ENCODE measurements at regions not wholly inside any gene's neighbourhood (a gene's known extent, or its start where the extent isn't known, plus 50 kb on each side); places are given as distances from the start of the nearest gene placed in this dataset.

DNA sequence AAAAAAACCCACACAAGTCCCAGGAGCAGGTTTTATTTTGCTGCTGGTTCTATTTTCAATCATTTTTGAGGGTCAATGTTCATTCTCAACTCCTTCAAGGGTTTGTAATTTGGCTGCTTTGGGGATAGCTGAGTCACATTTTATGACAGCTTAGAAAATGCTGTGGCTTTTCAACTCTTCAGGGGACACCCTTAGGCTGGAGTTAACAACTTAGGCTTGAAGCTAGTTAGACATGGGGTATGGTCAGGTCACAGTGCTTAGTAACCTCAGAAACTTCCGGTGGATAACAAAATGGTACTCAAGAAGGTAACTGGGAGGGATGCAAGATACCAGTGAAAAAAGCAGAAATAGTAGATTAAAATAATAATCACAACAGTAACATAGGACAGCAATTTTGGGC lies 308.8 kb downstream of the HHIPL2 start:
- TF ChIP-seq, protein P1, sequence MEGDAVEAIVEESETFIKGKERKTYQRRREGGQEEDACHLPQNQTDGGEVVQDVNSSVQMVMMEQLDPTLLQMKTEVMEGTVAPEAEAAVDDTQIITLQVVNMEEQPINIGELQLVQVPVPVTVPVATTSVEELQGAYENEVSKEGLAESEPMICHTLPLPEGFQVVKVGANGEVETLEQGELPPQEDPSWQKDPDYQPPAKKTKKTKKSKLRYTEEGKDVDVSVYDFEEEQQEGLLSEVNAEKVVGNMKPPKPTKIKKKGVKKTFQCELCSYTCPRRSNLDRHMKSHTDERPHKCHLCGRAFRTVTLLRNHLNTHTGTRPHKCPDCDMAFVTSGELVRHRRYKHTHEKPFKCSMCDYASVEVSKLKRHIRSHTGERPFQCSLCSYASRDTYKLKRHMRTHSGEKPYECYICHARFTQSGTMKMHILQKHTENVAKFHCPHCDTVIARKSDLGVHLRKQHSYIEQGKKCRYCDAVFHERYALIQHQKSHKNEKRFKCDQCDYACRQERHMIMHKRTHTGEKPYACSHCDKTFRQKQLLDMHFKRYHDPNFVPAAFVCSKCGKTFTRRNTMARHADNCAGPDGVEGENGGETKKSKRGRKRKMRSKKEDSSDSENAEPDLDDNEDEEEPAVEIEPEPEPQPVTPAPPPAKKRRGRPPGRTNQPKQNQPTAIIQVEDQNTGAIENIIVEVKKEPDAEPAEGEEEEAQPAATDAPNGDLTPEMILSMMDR (IDR thresholded peaks at IDR 0.05), result no peak
- no peak overlapping the region for H3K27ac ChIP-seq
- no peaks in the 10 kb centered on the region for H3K4me1 ChIP-seq
- WGBS, 2 donors, result 94 to 96% methylated on average over 1 of the region's 1 CpG
- intact Hi-C loops (cut with DNase I), result no loop called here
- H3K4me3 ChIP-seq, result no peak overlapping the region
- no peaks in the 10 kb centered on the region for H3K9me3 ChIP-seq
- no peak for FAIRE-seq
- H3K36me3 ChIP-seq, result no peaks in the 10 kb centered on the region
- no peaks in the 10 kb centered on the region for H3K27me3 ChIP-seq
- no peak for ATAC-seq
- DNase-seq, result no peak

DNA sequence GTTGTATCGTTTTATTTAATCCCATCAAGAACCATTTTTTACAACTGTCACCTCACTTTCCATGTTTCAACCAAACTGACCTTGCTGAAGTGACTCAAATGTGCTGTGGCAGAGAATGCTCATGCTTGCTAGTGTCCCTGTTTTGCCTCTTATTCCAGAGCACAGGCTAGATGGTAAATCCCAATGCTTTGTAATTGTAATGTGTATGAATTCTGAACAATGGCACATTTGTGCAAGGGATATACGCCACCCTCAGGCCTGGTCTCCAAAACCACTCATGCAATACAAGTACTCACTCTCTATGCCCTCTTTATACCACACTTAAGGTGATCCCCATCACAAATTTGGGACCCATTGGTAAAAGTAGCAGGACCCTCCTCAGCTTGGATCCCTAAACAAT lies 313.6 kb downstream of the HHIPL2 start:
- Histone ChIP-seq H3K4me1 (no peaks in the 10 kb centered on the region), H3K4me3 (no peak overlapping the region), H3K9me3 (no peaks in the 10 kb centered on the region), H3K27me3 (no peaks in the 10 kb centered on the region), H3K27ac (no peak overlapping the region), H3K36me3 (no peaks in the 10 kb centered on the region)
- DNase-seq, result no peak
- ATAC-seq, result no peak
- TF ChIP-seq, protein P1 (IDR thresholded peaks at IDR 0.05), result no peak
- 80 to 95% methylated on average over 2 of the region's 2 CpGs for WGBS, 2 donors
- intact Hi-C loops (cut with DNase I), result no loop called here
- FAIRE-seq, result no peak

DNA sequence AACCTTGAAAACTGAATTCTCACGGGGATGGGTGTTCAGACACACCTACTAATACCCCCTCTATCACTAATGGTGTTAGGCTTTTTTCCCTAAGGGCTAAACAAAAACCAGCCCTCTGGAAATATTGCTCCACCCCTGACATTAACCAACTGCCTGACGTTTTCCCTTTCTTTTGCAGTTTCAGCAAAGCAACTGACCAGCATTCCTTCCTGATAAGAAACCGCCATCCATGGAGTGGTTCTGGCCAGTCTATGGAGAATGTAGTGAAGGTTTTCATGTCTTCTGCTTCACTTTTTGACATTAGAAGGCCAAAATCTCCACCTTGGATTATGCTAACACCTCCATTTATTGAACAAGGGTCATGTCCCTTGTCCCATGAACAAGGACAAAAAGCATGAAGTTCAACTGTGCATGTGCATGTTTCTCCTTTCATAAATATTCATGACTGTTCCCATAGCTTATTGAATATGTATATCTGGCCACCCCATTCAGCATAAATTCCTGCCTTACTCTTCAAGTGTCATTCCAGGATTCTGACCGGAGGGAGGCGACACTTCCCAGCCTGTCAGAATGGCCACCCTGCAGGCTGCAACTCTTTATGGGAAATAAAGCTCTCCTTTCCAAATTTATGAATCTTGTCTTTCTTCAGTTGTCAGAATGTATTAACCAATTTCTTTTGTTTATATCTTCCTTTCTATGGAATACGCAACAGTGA lies 314.3 kb downstream of the HHIPL2 start:
- H3K36me3 ChIP-seq, result no peaks in the 10 kb centered on the region
- H3K27me3 ChIP-seq, result no peaks in the 10 kb centered on the region
- TF ChIP-seq, protein P1 (IDR thresholded peaks at IDR 0.05), result no peak
- intact Hi-C loops (cut with DNase I), result no loop called here
- H3K27ac ChIP-seq, result no peak overlapping the region
- no peaks in the 10 kb centered on the region for H3K4me1 ChIP-seq
- no peaks in the 10 kb centered on the region for H3K9me3 ChIP-seq
- no peak for DNase-seq
- ATAC-seq, result no peak
- WGBS, 2 donors, result 61 to 66% methylated on average over 6 of the region's 6 CpGs
- no peak for FAIRE-seq
- H3K4me3 ChIP-seq, result no peak overlapping the region

DNA sequence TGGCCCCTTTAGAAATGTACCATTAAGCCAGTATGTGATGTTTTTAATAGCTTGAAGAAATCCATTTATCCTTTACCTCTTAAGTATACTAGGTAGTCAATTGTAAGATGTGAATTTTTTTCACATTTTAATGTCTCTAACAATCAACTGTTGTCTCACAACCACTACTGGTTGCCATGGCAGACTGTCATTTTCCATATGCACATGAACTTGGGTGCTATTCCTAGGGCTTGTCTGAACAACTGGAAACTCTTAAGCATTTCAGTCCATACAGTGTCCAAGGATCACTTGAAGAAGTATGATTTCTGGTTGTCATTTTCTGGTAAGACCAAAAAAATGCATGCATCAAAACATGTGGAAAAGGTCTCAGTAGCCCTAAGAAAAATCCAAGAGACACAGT lies 315.1 kb downstream of the HHIPL2 start:
- no peak for ATAC-seq
- H3K9me3 ChIP-seq, result no peaks in the 10 kb centered on the region
- H3K4me1 ChIP-seq, result no peaks in the 10 kb centered on the region
- no peak overlapping the region for H3K27ac ChIP-seq
- TF ChIP-seq, protein P1 (IDR thresholded peaks at IDR 0.05), result no peak
- DNase-seq, result no peak
- no peak overlapping the region for H3K4me3 ChIP-seq
- no peaks in the 10 kb centered on the region for H3K27me3 ChIP-seq
- FAIRE-seq, result no peak
- intact Hi-C loops (cut with DNase I), result no loop called here
- no peaks in the 10 kb centered on the region for H3K36me3 ChIP-seq

DNA sequence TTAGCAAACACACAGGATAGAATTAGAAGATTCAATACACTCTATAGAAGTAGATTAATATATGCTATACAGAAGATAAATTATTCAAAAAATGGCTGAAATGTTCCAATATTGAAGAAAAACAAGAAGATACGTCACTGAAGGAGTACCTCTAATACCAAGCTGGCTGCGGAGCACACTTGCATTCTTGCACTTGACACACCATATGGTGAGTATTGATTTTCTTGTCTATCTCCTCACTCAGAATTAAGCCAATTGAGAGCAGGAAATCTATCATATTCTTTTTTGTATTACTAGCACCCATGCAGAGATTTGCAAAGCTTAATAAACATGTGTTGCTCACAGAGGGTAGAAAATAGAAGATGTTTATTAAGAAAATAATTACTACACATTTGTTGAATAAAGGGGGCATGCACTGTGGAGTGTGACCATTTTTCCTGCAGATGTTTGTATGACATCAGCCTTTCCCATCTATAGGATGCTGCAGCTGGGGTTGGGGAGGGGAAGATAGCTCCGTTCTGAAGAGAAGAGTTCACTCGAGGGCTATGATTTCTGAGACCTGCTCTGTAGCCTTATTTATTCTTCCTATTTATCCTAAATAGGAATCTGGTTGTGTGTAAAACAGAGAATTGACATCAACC lies 318.1 kb downstream of the HHIPL2 start:
- Histone ChIP-seq H3K4me1 (no peaks in the 10 kb centered on the region), H3K4me3 (no peak overlapping the region), H3K36me3 (no peaks in the 10 kb centered on the region), H3K27ac (no peak overlapping the region), H3K27me3 (no peaks in the 10 kb centered on the region), H3K9me3 (no peaks in the 10 kb centered on the region)
- DNase-seq (no peak), FAIRE-seq (no peak), ATAC-seq (no peak)
- TF ChIP-seq, protein P1 (IDR thresholded peaks at IDR 0.05), result no peak
- WGBS, 2 donors, result 31 to 47% methylated on average over 4 of the region's 4 CpGs
- intact Hi-C loops (cut with DNase I), result no loop called here
